Stimulated activated naive CD8-positive, alpha-beta T cell treated with anti-CD3 and anti-CD28 coated beads, Interleukin-15, Interleukin-2, amounts not matched to agents 100 U/mL and 50 U/mL, for 24 hours (primary cell): ENCODE measurements at regions not wholly inside any gene's neighbourhood (a gene's known extent, or its start where the extent isn't known, plus 50 kb on each side); places are given as distances from the start of the nearest gene placed in this dataset.
A peak's percentile ranks its signal among the peaks of the same experiment; 100 is the strongest.
"Not testable (repeated sequence)": the region's sequence is repeated elsewhere in the genome, so short reads cannot be mapped to it uniquely, and the experiment has no call there.

Experiments used
- ATAC-seq: fragments of 150-1000 bp; cut with Tn5 transposase; one replicate; pipeline ENCODE4 v1.10.0; 2021
- DNase-seq: peaks from one replicate; pipeline ENCODE4 v3.0.0; 2021

DNA sequence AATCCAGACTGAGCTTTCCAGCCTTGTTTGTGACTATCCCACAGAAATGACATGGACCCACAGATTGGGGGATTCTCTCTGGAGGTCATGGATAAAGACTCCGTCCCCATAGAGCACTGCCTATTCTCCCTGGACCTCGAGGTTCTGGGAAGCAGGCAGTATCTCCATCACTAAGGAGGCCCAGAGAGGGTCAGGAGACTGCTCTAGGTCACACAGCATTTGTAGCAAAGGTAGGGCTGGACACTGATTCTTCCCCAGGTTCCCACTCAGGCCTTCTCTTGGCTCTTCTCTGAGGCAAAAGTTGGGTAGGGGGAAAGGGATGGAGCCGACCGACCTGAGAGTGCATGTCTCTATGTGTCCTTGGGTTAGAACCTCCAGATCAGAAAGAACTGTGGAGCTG is 80.9 kb downstream of the PTPRS start:
- no peak for ATAC-seq
- DNase-seq, result no peak

- DNase-seq (no peak), ATAC-seq (no peak)
Observed at GRCh38 chr19:5257155-5258045, 83.2 kb downstream of the PTPRS start.

DNA sequence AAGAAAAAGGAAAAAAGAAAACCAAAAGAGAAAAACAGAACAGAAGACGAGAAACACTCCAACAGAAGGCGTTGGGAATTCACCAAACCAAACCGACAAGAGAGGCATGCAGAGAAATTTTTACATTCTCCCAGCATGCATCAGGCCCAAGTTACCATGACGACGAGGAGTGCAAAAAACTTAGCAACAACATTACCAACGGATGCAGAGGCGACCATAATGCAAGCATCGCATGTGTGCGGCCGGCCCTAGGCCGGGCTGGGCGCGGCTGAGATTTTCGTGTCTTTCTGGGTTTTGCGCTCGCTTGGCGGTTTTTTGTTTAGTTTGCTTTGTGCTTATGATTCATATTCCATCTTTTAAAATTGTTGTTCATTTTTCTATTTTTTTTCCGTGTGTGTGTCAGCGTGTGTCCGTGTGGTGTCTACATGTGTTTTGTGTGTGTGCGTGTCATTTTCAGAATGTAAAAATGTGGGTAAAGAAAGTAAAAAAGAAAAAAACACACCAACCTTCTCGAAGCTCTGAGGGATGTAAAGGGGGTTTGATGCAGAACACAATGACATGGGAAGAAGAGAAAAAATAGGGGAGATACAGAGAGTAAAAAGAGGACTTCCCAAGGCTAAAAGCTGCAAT is 84.9 kb downstream of the PTPRS start:
- no peak for DNase-seq
- no peak for ATAC-seq

DNA sequence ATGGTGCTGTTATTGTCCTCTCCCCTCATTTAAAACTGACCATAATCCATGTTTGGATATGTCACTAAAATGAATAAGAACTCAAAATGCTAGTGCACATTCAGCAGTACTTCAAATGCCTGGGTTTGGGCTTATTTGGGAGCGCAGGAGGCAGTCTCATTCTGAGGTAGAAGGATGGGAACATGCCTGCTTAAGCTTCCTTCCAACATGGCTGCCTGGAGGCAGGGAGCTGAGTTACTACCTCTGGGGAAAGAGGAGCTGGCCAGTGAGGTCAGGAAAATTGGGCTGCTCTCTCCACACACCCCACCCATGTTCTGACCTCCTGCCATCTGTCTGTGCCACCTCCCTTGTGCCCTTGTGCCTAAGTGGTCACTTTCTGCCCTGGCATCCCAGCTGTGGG is 85.7 kb downstream of the PTPRS start:
- ATAC-seq (no peak), DNase-seq (no peak)

DNA sequence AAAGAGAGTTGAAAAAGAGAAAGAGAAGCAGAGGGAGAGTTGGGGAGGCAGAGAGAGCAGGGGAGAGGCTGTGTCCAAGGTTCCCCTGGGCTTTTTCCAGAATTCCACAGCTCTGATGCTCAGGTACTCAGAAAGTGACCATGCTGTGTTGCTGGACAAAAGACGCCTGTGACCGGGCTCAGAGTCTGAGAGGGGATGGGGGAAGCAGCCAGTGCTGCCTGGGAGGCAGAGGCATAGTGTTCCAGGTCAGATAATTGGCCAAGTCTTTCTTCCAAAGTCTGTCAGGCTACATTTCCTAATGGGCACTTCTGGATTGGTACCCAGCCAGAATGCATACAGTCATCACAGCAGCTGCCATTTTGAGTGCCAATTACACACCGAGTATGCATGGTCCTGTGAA is 86.1 kb downstream of the PTPRS start:
- ATAC-seq (no peak), DNase-seq (no peak)

DNA sequence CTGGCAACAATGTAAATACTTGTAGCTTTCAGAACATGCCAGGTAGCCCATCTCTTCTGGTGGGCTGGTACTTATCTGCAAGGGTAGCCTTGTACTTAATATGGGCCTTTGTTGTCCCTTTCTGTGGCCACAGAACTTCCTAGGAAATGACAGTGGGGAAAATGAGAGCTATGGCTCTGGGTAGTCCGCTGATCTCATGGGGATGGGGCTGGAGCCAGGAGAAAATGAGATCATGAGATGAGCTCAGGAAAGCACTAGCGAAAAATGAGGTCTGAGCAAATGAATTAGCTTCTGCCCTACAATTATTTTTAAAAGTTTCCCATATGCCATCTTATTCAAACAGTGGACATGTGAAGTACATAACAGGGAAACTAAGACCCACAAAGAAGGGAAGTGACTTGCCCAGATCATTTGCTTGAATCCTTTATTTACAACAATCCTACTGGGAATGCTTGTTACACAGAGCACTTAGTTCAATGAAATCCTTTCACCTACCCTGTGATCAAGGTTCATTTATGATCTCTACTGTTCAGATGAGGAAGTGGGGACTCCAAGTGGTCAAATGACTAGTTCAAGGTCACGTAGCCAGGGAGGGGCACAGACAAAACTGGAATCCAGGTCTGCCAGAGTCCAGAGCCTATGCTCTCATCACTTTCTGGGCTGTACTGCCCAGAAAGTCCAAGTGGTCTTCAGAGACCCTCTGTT is 87.1 kb downstream of the PTPRS start:
- ATAC-seq, result no peak
- no peak for DNase-seq

GRCh38 chr19:5251096-5252065 is 89.2 kb downstream of the PTPRS start:
- ATAC-seq (no peak), DNase-seq (no peak)

- ATAC-seq (no peak), DNase-seq (no peak)
Observed at GRCh38 chr19:5250127-5250659, 90.4 kb downstream of the PTPRS start.

DNA sequence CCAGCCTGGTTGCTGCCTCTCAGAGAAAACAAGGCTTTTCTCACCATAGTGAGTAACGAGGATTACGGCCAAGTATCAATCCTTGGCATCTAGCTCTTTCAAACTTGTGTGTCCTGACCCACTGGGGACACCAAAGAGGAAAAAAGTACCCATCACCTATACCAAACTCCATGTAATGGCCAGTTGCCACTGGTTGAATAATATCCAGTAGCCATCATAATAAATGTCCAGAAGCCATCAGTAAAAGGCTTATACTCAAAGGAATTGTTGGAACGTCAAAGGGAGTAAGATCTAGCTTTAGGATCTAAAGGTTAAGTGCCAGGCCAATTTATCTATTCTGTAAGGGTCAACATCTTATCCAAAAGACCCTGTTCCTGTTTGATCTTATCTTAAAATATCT is 91.1 kb downstream of the PTPRS start:
- ATAC-seq, result no peak
- DNase-seq, result no peak

- DNase-seq (no peak), ATAC-seq (no peak)
Observed at GRCh38 chr19:5247957-5248705, 92.5 kb downstream of the PTPRS start.

DNA sequence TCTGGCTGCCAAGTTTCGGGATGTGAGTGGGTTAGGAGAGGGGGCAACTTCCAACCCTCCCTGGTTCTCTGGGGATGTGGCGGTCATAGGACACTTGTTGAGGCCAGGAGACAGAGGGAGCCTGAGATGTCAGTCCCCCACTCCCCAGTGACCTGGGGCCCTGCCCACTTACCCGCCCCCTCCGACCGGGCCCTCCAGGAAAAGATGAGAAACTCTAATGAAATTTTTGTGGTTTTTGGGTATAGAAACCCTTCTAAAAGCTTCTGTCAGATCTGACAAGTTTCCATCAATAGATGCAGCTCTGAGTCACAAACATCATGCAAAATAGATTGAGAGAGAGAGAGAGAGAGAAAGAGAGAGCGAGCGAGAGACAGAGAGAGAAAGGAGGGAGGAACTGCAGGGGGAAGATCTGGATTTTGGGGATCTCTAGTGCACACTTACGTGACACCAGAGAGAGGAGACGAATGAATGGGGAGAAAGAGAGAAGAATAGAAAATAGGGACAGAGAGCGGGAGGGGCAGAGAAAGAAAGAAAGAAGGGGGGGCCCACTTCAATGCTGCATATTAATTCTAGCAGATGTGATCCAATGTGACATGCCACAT is 94.0 kb downstream of the PTPRS start:
- peak; percentile 87 for ATAC-seq
- DNase-seq, result peak; percentile 60

DNA sequence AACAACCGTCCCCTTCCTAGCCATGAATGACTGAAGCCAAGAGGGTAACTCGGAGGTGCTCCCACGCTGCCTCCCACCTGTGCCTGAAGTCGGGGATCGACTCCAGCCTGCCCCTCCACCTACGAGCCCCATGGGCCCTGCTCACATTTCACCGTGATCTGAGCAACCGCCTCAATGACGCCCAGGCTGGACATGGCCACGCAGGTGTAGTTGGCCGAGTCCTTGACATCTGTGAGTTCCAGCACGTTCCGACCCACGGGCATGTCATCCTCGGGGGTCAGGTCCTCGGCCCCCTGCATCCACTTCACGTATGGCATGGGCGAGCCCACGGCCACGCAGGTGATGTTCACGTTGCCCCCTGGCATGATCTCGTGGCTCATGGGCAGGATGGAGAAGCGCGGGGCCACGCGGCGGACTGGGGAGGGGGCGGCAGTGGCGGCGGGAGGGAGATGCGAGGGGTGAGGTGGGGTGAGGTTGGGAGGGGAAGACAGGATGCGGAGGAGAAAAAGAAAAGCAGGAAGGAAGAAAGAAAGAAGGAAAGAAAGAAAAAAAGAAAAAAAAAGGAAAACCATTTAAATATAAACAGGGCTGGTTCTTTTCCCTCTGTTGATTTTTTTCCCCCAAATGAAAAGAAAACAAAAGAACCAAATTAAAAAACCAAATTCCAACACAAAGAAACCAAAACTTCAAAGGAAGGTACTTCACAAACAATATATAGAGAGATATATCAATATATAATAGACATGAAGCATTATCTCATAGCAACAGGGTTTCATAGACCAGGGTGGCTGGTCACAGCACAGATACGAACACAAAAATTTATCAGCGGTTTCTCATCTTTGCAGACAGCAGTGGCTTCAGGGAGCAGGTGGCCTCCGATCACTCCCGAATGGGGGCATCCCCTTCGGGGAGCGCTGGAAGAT is 94.7 kb downstream of the PTPRS start:
- ATAC-seq, result peak; percentile 8

GRCh38 chr19:5244351-5244750 is 96.3 kb downstream of the PTPRS start:
- DNase-seq (no peak), ATAC-seq (no peak)

More for the DNA sequence above, 94.7 kb downstream of the PTPRS start:
- DNase-seq, result no peak

- no peak for DNase-seq
Observed at GRCh38 chr19:5243878-5244277, 96.7 kb downstream of the PTPRS start.

DNA sequence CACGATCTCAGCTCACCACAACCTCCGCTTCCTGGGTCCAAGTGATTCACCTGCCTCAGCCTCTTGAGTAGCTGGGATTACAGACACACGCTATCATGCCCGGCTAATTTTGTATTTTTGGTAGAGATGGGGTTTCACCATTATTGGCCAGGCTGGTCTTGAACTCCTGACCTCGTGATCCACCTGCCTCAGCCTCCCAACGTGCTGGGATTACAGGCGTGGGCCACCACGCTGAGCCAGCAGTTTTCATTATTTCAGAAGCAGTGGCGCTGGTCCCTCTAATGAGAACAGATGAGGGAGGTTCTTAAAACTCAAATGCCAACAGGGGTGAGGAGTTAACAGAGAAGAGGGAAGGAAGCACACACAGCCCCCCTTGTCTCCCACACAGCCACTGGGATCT is 98.7 kb downstream of the PTPRS start:
- DNase-seq, ATAC-seq: not testable (repeated sequence)

More at GRCh38 chr19:5243878-5244277, 96.7 kb downstream of the PTPRS start:
- no peak for ATAC-seq

GRCh38 chr19:5240011-5240410 is 100.6 kb downstream of the PTPRS start:
- DNase-seq (no peak), ATAC-seq (no peak)

DNA sequence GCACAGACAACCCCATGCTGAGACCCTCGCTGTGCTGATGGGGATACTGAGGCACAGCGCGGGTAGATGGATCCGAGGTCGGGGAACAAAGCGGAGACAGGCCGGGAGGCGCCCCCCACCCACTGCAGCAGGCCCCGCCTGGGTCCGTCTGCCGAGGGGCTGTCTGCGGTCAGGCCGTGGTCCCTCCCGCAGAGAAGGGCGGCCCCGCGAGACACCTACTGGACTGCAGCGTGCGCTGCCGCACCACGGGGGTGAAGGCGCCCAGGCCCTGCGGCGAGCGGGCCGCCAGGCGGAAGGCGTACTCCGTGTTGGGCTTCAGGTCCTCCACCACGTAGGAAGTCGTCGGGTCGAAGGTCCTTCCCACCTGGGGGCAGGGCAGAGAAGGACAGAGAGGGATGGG is 101.9 kb downstream of the PTPRS start:
- DNase-seq (no peak), ATAC-seq (no peak)

GRCh38 chr19:5237939-5238480 is 102.6 kb downstream of the PTPRS start:
- no peak for ATAC-seq
- DNase-seq, result no peak

DNA sequence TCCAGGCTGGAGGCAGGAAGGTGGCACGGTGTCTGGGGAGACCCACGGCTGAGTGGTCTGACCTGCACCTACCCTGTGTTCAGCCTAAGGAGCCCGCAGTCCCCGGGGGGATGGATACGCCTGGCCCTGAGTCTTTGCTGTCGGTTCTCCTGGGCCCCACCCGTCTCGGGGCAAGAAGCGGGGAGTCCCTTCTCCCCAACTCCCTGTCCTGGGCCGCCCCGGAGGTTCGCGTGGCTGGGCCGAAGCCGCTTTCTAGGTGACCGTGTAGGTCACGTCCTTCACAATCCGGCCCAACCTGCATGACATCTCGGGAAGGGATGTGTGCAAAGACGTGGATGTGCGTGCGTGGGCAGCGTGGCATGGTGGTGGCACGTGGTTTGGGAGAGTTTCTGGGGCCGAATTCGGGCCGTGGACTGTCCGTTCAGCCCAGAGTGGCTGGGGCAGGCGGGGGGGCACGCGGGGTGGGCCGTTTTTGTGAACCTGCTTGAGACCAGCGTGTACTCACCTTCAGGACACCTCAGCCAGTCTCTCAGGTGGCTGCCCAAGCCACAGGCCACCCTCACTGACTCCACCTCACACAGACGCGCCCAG is 103.3 kb downstream of the PTPRS start:
- no peak for DNase-seq
- ATAC-seq, result no peak
